DMS53 (cell line): ENCODE measurements at regions not wholly inside any gene's neighbourhood (a gene's known extent, or its start where the extent isn't known, plus 50 kb on each side); places are given as distances from the start of the nearest gene placed in this dataset.

Source experiments
- DNase-seq: peaks from one replicate; lab custom pipeline; 2025; lab: John Stamatoyannopoulos, UW

DNA sequence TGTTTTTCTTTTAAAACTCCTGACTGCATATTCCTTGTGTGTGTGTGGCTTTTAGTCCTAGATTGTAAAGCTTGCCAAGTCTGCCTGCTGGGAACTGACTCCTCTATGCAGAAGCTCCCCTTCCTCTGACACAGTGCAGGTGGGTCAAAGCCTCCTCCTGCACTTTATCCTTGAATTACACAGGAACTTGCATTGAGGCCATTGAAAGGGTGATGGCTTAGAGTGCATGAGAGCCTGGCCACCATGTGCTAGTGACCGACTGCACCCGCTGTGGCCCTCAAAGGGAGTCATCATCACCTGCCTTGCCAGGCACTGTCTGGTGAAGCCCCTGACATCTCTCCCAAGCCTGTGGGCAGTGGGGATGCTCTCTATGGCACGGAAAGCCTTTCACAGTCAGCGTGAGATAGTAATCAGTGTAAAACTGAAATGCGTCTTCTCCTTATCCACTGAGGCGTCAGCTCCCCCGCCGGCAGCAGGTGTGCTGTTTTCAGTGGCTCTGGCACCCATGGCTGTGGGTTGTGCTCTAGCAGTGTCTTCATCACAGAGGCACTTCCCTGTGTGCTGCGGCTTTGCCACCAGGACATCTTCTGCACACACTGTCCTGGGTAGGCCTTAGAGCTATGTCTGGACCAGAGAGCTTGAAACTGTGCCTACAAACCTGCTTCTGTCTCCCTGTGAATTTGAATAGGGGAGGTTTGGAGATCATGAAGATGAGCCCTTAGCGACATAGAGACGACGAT is 87.9 kb downstream of the THBS2 start:
- no peak for DNase-seq

DNA sequence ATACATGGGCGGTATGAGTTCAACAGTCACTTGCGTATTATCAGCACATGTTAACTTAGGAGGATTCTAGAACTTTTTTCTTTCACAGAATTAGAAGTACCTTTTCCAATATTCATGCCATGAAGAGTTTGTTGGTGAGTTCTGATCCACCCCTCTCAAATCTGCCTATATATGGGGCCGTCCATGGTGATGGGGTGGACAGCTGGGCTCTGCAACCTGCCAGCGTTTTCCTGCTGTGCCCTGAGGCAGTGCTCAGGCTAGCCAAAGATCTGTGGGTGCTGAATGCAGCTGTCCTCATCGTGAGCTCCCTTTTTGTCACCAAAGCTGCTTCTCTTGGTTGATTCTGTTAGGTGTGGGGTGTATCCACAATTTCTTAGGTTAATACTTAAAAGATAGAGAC is 88.7 kb downstream of the THBS2 start:
- DNase-seq, result no peak

DNA sequence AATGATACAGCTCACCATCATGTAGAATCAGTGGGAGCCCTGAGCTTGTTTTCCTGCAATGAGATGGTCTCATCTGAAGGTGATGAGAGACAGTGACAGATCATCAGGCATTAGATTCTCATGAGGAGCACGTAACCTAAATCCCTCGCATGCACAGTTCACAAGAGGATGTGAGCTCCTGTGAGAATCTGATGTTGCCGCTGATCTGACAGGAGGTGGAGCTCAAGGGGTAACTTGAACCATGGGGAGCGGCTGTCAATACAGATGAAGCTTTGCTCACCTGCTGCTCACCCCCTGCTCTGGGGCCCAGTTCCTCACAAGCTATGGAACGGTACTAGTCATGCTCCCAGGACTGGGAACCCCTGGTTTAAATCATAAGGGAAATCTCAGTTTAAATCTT is 89.2 kb downstream of the THBS2 start:
- no peak for DNase-seq

DNA sequence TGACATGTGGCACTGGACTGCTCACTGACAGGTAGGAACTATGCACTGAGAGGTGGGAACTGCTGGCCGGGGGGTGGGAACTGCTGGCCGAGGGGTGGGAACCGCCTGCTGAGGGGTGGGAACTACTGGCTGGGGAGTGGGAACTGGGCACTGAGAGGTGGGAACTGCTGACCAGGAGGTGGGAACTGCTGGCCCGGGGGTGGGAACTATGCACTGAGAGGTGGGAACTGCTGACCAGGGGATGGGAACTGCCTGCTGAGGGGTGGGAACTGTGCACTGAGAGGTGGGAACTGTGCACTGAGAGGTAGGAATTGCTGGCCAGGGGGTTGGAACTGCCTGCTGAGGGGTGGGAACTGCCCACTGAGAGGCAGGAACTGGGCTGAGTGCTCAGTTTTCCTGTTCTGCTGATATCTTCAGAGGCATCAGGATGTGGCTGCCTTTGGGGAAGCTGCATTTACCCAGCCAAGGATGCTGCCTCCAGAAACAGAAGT is 90.2 kb downstream of the THBS2 start:
- no peak for DNase-seq

DNA sequence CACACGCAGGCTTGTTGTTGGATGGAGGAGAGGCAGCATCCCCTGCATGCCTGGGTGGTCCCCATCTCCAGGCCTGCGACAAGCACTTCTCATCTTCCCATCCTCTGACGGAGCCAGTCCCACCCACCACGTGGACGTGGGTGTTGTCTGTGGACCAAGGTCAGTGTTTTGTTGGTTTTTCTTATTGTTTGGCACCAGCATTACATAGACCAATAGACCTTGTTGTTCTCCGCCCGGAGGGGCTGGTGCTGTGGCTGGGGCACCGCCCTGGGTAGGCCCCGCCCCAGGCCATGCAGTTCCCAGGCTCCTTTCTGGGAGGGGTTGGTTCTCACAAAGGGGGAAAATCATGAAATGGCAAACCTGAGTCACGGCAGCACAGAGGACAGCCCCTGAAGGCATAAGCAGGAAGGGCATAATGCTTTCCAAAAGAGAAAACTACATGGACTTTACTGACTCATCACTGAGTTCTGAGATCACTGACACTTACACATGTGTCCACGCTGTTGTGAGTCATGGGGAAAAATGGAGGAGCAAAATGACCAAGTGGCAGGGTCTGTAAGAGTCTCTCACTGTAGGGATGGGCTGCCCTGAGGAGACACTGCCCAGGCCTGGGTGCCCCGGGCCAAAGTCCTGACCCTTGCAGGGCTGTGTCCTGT is 90.8 kb downstream of the THBS2 start:
- DNase-seq, result no peak

DNA sequence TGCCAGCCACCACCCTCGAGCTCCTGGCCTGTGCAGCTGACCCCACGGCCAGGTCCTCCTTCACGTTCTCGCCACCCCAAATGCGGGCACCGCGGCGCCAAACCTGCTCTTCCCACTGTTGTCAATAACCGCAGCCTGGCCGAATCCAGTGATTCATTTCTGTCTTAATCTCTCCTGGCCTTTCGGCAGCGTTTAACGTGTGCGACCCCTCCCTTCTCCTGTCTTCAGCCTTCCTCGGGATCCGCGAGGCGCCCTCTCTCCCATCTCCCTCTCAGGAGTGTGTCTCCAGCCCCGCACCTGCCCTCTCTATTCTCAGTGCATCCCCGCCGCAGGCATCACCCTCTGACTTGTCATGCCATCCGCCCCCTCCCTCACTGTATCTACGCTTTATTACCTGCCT is 91.4 kb downstream of the THBS2 start:
- no peak for DNase-seq

DNA sequence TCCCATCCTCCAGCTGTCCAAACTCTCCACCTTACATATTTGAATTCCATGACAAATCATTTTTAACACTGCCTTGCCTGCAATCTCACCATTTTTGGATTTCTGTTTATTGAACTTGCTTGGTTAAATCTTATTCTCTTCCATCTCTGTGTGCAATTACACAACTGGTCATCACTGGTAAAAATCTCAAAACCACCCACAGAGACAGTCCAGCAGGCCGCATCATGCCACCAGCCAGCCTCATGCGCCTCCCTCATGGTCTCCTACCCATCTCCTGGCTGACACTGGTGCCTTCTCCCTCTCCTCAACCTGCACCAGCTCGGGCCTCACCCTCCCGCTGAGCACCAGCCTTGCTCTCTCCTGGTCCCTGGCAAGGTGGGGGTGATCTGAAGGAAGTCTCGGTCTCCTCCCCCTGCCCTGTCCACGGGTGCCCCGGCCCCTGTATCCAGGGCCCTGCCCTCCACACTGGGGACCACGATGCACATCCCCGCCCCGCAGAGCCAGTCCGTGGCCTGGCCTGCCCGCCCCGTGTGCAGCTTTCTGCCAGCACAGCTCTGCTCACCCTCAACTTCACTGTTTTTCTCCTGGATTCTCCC is 92.0 kb downstream of the THBS2 start:
- no peak for DNase-seq

DNA sequence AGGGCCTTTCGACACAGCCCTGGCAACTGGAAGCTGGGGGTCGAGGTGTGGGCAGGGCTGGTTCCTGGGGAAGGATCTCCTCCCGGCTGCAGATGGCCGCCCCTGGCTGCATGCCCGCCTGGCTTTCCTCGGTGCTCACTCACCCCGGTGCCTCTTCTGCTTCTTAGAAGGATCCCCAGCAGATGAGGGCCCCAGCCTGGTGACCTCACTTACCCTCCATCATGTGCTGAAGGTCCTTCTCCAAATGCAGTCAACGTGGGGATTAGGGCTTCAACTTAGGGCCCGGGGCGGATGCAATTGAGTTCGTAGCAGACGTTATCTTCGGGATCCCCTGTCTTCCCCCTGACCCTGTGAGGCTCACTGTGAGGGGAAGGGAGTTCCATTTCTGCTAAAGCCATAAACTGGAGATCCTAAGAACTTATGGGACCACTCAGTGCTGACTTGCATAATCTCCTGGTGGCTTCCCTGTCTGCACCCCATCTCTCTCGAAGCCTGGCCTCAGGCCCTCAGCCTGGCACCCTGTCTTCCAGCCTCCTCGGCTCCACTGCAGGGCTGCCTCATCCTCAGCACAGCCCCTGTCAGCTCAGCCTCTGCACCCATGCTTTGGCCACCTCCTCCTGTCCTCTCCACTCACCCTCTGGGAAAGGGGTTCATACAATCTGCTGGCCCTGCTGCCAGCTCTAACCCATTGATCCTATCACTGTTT is 92.6 kb downstream of the THBS2 start:
- DNase-seq, result no peak

DNA sequence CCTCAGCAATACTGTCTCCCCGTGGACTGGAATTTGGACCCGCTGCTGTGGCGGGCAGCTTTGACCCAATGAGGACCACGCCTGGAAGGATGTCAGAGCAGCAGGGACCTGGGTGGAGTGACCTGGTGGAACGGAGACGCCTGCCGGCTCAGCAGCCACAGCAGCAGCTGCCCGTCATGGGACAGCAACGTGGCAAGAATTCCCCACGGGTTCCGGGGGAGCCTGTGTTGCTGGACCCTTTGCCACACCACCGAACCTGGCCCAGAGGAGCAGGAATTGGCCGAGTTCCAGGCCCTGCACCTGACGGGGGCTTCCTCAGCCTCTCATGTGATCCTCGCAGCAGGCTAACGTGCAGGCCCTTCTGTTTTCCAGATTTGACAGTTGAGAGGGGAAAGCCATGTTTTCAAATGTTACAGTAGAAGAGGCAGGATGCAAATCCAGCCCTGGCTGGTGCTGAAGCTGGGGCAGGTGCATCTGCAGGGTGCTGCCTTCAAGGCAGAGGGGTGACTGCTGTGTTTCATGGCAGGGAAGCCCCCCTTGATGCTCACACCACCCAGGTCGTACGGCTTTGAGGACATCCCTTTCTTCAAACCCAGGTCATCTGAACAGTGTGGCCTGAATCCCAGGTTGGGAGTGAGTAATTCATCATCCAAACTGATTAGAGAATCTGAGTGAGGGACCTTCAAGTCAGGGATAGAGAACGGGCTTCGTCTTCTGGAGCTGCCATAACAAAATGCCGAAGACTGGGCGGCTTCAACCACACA is 93.4 kb downstream of the THBS2 start:
- DNase-seq, result no peak

DNA sequence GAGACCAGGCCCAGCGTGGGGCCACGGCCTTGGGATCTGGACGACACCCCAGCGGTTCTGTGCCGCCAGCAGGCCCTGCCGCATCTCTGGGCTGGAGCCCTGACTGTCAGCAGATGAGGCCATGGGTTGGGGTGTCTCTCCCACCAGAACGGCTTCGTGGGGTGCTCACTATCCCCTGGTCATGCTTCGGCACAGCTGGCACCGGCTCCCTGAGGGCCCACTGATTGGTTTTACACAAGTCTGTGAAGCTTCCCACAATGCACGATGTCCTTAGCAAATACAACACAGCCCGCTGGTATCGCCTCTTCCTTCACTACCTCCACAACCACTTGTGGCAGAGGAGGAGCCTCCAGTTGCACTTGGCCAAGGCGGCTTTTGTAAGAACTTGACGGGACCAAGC is 94.3 kb downstream of the THBS2 start:
- no peak for DNase-seq

DNA sequence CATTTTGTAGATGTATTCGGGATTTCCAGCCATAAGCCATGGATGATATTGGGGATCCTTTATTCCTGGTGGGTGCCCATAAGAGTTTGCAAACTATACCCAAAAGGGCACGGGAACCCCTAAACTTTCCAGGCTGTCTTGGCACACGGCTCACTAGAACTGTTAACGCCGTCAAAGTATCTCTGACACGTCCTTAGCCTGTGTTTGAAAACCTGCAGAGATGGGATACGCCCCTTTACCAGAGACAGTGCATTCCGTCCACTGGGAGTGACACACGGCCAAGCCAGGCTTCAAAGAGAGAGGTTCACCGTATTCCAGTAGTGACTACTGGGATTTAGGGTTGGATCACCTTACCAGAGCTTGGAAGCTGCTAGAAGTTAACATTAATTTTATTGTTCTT is 95.0 kb downstream of the THBS2 start:
- no peak for DNase-seq

DNA sequence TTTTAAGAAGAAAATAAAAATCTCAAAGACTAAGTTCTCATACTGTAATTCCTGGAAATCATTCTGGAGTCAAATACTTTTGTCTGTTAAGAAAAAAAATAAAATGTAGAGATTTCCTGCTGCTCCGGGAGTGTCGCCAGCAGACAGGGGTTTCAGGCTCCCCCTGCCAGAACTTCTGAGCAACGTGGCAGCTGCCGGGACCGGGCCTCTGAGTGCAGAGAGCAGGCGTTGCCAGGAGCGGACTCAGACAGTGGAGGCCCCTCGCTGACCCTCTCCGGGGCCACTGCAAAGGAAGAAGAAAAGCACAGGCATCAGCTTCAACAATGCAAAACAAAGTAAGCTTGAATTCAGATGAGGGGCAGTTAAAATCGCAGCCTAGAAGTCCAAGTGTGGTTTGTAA is 95.5 kb downstream of the THBS2 start:
- DNase-seq, result no peak

DNA sequence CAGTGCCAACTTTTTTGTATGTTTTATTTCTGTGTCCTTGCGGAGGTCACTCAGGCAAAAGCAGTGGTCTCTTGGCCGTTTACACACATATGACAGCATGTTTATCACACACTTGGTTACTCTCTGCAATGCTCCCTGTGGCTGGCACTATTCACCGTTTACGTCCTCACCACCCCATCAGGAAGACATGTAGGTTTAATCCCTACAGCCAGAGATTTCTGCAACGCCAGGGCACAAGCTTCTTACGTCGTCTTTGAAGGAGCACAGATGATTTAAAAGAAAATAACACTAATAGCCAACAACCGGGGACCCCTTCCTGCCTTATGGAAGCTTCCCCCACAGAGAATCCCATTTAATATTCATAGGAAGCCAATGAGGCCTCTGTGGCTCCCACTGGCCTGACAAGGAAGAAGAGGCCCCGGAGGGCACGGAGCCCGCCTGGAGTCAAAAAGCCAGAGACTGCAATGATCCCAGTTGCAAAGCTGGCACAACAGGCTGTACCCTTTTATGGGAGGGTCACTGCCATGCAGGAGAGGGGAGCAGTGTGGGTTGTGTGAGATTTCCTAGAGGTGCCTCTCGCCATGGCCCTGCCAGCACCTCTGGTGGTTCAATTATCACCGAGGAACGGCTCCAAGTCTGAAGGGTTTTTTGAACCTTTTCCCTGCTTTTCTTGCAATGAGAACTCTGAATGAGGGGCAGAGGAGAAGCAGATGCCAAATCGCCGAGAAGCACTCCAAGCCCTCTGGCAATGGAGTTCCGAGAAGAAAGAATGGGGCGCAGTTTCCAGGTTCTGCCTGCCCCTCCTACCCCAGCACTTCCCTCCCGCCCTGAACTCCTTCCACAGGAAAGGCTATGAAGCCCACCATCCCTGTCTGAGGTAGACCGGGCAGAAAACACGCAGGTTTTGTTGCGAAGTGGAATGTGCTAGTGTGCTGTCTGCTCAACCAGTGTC is 96.2 kb downstream of the THBS2 start:
- DNase-seq, result no peak

DNA sequence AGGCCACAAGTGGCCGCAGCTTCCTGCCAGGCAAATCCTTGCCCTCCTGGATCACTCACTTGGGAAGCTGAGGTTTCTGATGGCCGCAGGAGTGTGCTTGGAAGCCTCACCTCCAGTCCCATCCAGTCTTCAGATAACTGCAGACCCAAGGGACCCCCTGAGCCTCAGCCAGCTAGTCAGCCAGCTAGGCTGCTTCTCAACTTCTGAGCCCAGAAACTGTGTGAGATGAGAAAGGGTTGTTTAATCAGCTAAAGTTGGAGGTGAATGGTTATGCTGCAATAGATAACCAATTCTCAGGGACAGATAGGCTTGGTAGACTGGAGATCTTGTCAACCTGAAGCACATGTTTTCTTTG is 96.9 kb downstream of the THBS2 start:
- DNase-seq, result no peak

DNA sequence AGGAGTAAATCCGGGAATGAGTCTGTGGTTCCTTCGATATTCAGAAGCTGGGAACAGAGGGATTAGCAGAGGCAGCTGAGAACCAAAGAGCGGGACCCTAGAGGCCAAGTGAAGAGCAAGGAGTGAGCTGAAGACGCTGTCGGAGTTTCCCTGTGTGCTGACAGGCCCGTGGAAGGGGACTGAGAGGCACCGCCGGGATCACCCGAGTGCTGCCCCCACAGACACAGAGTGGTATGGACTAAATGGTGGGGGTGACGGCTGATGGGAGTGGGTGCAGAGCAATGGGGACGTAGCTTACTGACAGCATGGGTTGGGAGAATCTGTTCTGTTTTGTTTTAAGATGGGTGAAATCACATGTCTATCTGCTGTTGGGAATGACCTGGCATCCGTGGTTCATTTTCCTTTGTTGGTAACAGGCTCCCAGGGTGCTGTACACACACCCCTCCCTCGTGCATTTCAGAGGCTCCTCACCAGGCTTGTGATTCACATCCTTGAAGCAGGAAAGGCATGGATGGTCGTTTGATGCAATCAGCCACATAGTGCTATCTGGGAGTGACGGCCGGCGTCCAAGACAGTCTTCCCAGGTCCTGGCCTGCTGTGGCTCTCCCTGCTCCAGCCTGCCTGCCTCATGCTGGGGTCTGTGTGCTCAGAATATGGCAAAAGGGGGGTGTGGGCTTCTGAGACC is 97.4 kb downstream of the THBS2 start:
- no peak for DNase-seq

DNA sequence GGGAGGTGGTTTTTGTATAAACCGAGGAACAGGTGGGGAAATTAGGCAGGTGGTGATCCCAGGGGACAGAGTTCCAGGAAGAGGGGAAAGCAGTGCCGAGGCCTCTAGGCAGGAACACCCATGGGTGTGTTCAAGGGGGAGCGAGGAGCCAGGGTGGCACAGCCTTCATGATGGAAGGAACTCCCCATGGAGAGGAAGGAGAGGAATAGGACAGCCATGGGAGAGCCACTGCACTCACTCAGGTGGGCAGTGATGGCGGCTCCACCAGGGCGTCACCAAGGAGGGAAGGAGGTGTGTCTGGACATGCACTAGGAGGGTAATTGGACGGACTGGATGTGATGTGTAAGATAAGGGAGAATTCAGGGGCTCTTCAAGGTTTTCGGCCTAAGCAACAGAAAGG is 98.2 kb downstream of the THBS2 start:
- no peak for DNase-seq

DNA sequence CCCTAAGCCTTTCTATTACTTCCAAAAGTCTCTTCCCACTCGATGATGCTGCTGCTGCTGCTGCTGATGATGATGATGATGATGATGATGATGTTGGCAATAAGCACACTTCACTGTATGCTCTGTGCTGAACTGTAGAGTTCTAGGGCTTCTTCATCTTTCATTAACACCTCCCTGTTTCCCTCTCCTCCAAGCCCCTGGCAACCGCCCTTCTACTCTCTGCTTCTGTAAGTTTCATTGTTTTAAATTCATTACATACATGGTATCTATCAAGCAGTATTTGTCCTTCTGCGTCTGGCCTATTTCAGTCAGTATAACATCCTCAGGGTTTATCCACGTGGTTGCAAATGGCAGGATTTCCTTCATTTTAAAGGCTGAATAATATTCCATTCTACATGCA is 100.2 kb downstream of the THBS2 start:
- DNase-seq, result no peak

DNA sequence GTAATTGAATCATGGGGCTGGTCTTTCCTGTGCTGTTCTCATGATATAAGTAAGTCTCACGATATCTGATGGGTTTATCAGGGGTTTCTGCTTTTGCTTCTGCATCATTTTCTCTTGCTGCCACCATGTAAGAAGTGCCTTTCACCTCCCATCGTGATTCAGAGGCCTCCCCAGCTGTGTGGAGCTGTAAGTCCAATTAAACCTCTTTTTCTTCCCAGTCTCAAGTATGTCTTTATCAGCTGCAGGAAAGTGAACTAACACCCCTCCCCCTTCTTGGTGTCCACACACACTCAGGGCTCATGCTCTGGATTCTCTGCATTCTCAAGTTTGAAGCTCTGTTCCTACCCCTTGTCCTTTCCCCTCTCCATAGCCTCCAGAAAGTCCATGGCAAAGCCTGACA is 107.1 kb downstream of the THBS2 start:
- DNase-seq, result no peak

DNA sequence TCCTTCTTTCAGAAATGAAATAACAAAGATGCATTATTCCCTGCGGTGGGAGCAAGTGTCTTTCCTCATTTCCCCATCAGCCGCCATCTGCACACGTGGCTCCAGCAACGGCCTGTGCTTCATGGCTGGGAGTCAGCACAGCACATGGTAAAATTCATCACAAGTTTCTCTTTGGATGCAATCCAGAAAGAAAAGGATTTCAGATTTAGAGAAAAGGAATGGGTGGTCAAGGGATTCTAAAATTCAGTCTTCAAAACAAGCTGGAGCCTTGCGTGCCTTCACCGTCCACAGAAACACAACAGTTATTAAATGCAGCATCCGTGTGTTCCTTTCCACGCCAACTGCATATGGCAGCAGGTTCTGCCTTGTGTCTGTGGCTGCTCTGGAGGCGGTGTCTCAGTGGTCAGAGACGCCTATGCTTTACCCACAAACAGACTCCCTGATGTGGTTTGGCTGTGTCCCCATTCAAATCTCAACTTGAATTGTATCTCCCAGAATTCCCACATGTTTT is 107.6 kb downstream of the THBS2 start:
- DNase-seq, result no peak

DNA sequence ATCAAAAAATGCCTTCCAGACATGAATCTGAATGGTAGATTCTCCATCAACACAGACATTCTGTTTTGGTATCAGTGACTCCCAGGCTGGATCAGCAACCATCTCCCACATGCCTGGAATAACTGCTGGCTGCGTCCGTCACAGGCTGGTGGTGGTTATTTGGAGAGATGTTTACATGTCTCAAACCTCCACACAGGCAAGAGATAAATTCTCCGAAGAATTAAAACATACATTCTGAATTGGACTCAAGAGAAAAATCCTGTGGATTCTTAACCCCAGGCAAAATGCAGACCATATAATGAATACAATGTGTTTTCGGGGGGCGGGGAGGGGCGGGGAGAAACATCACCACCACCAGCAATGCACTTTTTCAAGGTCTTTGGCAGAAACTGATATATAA is 108.2 kb downstream of the THBS2 start:
- DNase-seq, result no peak
